Epithelial cell of proximal tubule (primary cell): ENCODE measurements at regions not wholly inside any gene's neighbourhood (a gene's known extent, or its start where the extent isn't known, plus 50 kb on each side); places are given as distances from the start of the nearest gene placed in this dataset.

Experiments
- DNase-seq: peaks from one replicate; pipeline ENCODE4 v3.0.0-alpha.2; 2011; ENCODE audit warnings: low read depth
- H3K4me3 ChIP-seq: 2 replicates; pipeline ENCODE4 v1.5.1; 2011; ENCODE audit warnings: low read depth, mild to moderate bottlenecking, low read length
- CTCF ChIP-seq: conservative IDR thresholded peaks from 2 replicates; pipeline ENCODE4 v1.5.1; 2012; ENCODE audit warnings: low read depth, mild to moderate bottlenecking, low read length

- no peak overlapping the region for H3K4me3 ChIP-seq
- TF ChIP-seq CTCF, result no peak
- DNase-seq, result no peak
Measured at GRCh38 chr18:3358310-3358709, 91.7 kb upstream of the TGIF1 start.

GRCh38 chr18:3360211-3360610 is 89.8 kb upstream of the TGIF1 start:
- DNase-seq, result no peak
- H3K4me3 ChIP-seq, result no peak overlapping the region
- TF ChIP-seq CTCF, result no peak

- no peak for DNase-seq
Measured at GRCh38 chr18:3367491-3368091, 82.4 kb upstream of the TGIF1 start.

GRCh38 chr18:3368193-3368592 is 81.8 kb upstream of the TGIF1 start:
- no peak overlapping the region for H3K4me3 ChIP-seq
- no peak for TF ChIP-seq CTCF
- no peak for DNase-seq

More at GRCh38 chr18:3367491-3368091, 82.4 kb upstream of the TGIF1 start:
- no peak for TF ChIP-seq CTCF
- H3K4me3 ChIP-seq, result no peak overlapping the region

GRCh38 chr18:3379685-3380084 is 70.3 kb upstream of the TGIF1 start:
- H3K4me3 ChIP-seq, result no peak overlapping the region
- TF ChIP-seq CTCF, result no peak
- DNase-seq, result no peak

- DNase-seq, result peak; percentile 62
- no peak overlapping the region for H3K4me3 ChIP-seq
- TF ChIP-seq CTCF, result peak; percentile 44
Measured at GRCh38 chr18:3380384-3380961, 69.5 kb upstream of the TGIF1 start.

GRCh38 chr18:3383381-3383915 is 66.5 kb upstream of the TGIF1 start:
- TF ChIP-seq CTCF, result no peak
- H3K4me3 ChIP-seq, result no peak overlapping the region
- no peak for DNase-seq
